ENCODE measurements at regions not wholly inside any gene's neighbourhood (a gene's known extent, or its start where the extent isn't known, plus 50 kb on each side); places are given as distances from the start of the nearest gene placed in this dataset.

DNA sequence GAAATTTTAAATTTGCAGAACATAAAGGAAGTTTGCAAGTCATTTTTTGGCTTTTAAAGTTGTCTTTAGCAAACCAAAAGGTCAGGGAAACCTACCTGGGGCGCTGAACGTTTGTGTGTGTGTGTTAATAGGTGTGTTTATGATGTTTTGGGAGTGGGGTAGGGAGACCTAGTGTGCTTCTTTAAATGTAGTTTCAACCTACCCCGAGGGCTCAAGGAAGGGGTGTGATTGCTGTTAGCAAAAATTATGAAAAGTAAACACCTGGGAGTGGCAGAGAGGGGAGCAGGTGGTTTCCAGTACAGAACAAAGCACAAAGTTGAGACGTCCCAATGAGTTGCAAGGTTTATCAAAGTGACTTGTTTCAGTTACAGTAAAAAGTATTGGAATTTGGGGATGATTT is 58.7 kb upstream of the WDR26 start:
- H3K4me3 ChIP-seq (ENCODE audit: low read depth, low read length), result no peak overlapping the region
- no peak for DNase-seq (ENCODE audit: low read depth)
- TF ChIP-seq, protein P1, sequence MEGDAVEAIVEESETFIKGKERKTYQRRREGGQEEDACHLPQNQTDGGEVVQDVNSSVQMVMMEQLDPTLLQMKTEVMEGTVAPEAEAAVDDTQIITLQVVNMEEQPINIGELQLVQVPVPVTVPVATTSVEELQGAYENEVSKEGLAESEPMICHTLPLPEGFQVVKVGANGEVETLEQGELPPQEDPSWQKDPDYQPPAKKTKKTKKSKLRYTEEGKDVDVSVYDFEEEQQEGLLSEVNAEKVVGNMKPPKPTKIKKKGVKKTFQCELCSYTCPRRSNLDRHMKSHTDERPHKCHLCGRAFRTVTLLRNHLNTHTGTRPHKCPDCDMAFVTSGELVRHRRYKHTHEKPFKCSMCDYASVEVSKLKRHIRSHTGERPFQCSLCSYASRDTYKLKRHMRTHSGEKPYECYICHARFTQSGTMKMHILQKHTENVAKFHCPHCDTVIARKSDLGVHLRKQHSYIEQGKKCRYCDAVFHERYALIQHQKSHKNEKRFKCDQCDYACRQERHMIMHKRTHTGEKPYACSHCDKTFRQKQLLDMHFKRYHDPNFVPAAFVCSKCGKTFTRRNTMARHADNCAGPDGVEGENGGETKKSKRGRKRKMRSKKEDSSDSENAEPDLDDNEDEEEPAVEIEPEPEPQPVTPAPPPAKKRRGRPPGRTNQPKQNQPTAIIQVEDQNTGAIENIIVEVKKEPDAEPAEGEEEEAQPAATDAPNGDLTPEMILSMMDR (IDR thresholded peaks at IDR 0.05; ENCODE audit: insufficient read depth, low read length), result no peak

DNA sequence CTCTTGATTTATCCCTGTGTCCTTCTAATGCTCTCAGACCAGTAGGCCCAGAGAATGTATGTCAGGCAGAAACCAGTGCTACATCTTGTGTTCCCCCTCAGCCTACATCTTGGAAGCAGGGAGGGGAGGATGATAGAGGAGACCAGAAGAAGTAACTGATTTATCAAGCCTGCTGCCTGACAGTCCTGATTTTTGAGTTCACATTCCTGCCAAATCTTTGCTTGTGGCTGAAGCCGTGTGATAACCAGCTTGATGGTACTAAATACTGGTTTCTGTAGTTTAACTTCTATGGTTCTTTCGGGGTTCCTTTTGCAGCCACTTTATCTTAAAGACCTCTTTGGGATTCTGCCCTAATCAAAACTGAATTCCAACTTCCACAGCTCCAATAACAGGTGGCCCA is 59.7 kb upstream of the WDR26 start:
- H3K4me3 ChIP-seq (ENCODE audit: low read depth, low read length), result no peak overlapping the region
- DNase-seq (ENCODE audit: low read depth), result no peak
- TF ChIP-seq, protein P1 (IDR thresholded peaks at IDR 0.05; ENCODE audit: insufficient read depth, low read length), result no peak

DNA sequence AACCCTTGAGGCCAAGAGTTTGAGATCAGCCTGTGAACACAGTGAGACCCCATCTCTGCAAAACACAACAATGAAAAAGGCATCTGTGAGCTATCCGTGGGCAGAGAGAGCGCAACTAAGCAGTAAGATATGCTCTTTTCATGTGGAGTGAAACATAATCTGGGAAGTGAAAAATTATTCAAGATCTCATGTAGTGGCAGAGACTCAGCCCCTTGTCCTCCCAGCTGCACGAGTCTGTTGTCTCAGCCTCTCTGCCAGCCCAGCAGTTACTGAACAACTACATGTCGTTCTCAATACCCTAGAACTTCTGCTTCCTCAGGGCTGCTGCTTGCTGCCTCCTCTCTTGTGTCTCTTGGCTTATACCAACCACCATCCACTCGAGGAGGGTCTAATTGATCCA is 61.3 kb upstream of the WDR26 start:
- no peak for DNase-seq (ENCODE audit: low read depth)
- TF ChIP-seq, protein P1 (IDR thresholded peaks at IDR 0.05; ENCODE audit: insufficient read depth, low read length), result no peak
- H3K4me3 ChIP-seq (ENCODE audit: low read depth, low read length), result no peak overlapping the region

DNA sequence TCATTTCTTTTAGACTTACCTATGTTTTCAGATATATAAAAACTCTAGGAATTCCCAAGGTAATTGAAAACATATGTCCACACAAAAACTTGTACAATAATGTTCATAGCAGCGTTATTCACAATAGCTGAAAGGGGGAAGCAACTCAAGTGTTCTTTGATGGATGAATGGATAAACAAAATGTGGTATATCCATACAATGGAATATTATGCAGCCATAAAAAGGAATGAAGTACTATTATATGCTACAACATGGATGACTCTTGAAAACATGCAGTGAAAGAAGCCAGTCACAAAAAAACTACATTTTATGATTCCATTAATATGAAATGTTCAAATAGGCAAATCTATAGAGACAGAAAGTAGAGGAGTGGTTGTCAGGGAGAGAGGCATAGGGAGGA is 62.2 kb upstream of the WDR26 start:
- TF ChIP-seq, protein P1 (IDR thresholded peaks at IDR 0.05; ENCODE audit: insufficient read depth, low read length), result no peak

DNA sequence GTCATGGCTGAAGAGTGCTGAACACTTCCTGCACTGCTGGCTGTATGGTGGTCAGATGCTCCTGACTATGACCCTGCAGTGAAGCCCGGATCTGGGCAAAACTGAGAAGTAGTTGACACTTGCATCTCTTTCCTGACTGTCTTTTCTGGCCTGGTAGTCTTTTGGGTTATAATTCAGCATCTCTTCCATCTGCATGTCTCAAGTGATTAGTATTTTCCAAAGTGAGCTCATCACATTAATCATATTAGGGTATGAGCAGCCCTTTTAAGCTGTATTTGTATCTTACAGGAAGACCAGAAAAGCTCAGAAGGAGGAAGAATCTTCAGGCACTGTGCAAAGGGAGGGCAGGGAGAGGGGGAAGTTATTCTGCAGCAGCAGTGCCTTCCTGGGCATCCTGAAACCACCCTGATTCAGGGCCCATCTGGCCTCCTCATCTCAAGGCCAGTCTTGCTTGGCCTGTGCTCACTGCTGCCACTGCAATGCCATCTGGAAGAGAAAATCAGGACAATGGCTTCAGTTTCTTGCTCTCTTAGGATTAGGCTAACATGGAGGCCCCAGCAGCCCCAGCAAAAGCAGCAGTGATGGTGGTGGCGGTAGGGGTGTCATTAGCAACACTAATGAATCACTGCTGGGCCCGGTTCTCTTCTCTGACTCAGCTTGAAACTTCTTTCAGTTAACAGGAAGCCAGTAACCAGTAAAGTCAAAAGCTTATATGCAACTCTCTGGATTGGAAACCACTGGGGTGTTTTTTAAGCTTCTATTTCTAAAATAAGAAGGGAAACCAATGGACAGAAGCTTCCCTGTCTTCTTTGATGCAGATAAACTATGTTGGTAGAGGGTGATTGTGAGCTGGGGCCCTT is 63.3 kb upstream of the WDR26 start:
- DNase-seq (ENCODE audit: low read depth), result peak; percentile 82
- TF ChIP-seq, protein P1 (IDR thresholded peaks at IDR 0.05; ENCODE audit: insufficient read depth, low read length), result peak; percentile 7
- H3K4me3 ChIP-seq (ENCODE audit: low read depth, low read length), result no peak overlapping the region

More for the DNA sequence above, 62.2 kb upstream of the WDR26 start:
- no peak for DNase-seq (ENCODE audit: low read depth)
- H3K4me3 ChIP-seq (ENCODE audit: low read depth, low read length), result no peak overlapping the region

DNA sequence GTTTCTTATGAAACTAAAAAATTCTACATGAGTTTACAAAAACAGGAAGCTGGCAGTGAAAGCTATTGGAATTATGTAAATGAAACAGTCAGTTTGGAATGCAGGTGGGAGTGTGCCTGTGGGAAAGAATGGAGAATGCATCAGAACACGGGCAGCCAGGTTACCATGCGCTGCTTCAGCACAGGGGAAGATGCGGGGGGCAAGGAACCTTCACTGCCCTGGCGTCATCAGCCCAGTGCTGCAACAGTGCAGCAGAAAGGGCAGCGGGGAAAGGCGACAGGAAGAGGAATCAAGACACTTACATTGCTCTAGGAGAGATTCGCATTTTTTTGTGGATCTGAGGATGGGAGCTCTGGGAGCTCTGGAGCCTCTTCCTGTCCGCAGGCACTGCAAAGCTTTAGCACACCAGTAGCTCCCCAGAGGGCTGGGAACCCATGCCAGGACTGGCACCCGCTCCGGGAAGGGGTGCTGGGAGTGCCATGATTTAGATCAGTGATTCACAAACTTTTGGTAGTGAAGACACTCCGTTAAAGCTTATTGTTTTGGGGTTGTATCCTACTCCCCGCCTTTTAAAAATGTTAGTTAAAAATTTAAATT is 64.1 kb upstream of the WDR26 start:
- TF ChIP-seq, protein P1 (IDR thresholded peaks at IDR 0.05; ENCODE audit: insufficient read depth, low read length), result no peak
- DNase-seq (ENCODE audit: low read depth), result no peak
- no peak overlapping the region for H3K4me3 ChIP-seq (ENCODE audit: low read depth, low read length)

Measured in fibroblast of the aortic adventitia (primary cell).